ENCODE measurements at regions not wholly inside any gene's neighbourhood (a gene's known extent, or its start where the extent isn't known, plus 50 kb on each side); places are given as distances from the start of the nearest gene placed in this dataset.

GRCh38 chr5:165004175-165004574, 1498.8 kb downstream of the MAT2B start:
- TF ChIP-seq MYC (IDR thresholded peaks at IDR 0.05; ENCODE audit: insufficient read depth, insufficient read length, insufficient replicate concordance, low read length, severe bottlenecking) (no peak), E2F4 (IDR thresholded peaks at IDR 0.05; ENCODE audit: low read depth, low read length) (no peak), HCFC1 (IDR thresholded peaks at IDR 0.05; ENCODE audit: low read length) (no peak), RELA (IDR thresholded peaks at IDR 0.05; ENCODE audit: borderline replicate concordance, partially characterized antibody) (no peak), CREB1 (IDR thresholded peaks at IDR 0.05; ENCODE audit: low read depth) (no peak), CTCF (IDR thresholded peaks at IDR 0.05 in 2 of 3, conservative IDR thresholded peaks at IDR 0.05 in 1 of 3; ENCODE audit: control insufficient read depth in 2 of 3, extremely low read depth in 1 of 3, insufficient read depth in 1 of 3, low read depth in 3 of 3, low read length in 3 of 3) (no peak), JUND (IDR thresholded peaks at IDR 0.05; ENCODE audit: low read depth, low read length) (no peak), TAF1 (IDR thresholded peaks at IDR 0.05; ENCODE audit: borderline replicate concordance, low read depth, low read length) (no peak), KDM1A (IDR thresholded peaks at IDR 0.05; ENCODE audit: borderline replicate concordance) (no peak)

Data from GM12878 (cell line).